WERI-Rb-1 (cell line): ENCODE measurements at regions not wholly inside any gene's neighbourhood (a gene's known extent, or its start where the extent isn't known, plus 50 kb on each side); places are given as distances from the start of the nearest gene placed in this dataset.
A peak's percentile ranks its signal among the peaks of the same experiment; 100 is the strongest.

Experiments used
- DNase-seq: peaks from one replicate; pipeline ENCODE4 v3.0.0-alpha.2; 2020
- H3K27ac ChIP-seq: fragments of 250-450 bp; sonication (Bioruptor Pico); 2 replicates; pipeline ENCODE4 v1.5.1; 2020; ENCODE audit warnings: mild to moderate bottlenecking, moderate library complexity
- H3K27me3 ChIP-seq: fragments of 250-450 bp; sonication (Bioruptor Pico); 2 replicates; pipeline ENCODE4 v1.5.1; 2021; ENCODE audit warnings: mild to moderate bottlenecking, low read depth, moderate library complexity; ENCODE audit not compliant: insufficient read depth, severe bottlenecking
- H3K36me3 ChIP-seq: fragments of 250-450 bp; sonication (Bioruptor Pico); 2 replicates; pipeline ENCODE4 v1.5.1; 2020; ENCODE audit warnings: mild to moderate bottlenecking, moderate library complexity
- H3K4me3 ChIP-seq: 2 replicates; pipeline ENCODE4 v1.5.1; 2011; ENCODE audit warnings: low read depth, mild to moderate bottlenecking, control low read depth, low read length
- H3K9me3 ChIP-seq: fragments of 250-450 bp; sonication (Bioruptor Pico); 2 replicates; pipeline ENCODE4 v1.5.1; 2021; ENCODE audit warnings: mild to moderate bottlenecking, moderate library complexity; ENCODE audit not compliant: severe bottlenecking
- TF ChIP-seq, protein P1 (sequence below): IDR thresholded peaks from 2 replicates; pipeline ENCODE4 v1.5.1; 2011; ENCODE audit warnings: low read depth, mild to moderate bottlenecking, control low read depth, inconsistent platforms, low read length

DNA sequence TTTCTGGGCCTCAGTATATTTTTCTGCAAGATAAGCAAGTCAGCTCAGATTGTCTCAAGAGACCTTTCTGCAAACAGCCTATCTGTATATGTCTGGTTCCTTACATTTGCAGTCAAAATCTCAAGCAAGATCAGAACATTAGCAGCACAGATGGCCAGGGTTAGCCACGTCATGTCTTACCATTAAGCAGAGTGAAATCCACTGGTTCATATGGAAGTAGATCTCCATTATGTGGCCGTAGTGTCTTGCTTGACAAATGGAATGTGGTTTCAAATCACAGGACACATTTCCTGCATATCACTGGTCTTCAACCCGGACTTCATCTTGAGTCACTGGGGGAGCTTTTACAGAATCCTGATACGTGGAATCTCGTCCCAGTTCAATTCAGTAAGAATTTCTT, 500.2 kb downstream of the FBXO15 start:
- peaks cover 4% of the 10 kb centered on the region for H3K9me3 ChIP-seq
- no peaks in the 10 kb centered on the region for H3K36me3 ChIP-seq
- no peaks in the 10 kb centered on the region for H3K27me3 ChIP-seq
- TF ChIP-seq, protein P1, sequence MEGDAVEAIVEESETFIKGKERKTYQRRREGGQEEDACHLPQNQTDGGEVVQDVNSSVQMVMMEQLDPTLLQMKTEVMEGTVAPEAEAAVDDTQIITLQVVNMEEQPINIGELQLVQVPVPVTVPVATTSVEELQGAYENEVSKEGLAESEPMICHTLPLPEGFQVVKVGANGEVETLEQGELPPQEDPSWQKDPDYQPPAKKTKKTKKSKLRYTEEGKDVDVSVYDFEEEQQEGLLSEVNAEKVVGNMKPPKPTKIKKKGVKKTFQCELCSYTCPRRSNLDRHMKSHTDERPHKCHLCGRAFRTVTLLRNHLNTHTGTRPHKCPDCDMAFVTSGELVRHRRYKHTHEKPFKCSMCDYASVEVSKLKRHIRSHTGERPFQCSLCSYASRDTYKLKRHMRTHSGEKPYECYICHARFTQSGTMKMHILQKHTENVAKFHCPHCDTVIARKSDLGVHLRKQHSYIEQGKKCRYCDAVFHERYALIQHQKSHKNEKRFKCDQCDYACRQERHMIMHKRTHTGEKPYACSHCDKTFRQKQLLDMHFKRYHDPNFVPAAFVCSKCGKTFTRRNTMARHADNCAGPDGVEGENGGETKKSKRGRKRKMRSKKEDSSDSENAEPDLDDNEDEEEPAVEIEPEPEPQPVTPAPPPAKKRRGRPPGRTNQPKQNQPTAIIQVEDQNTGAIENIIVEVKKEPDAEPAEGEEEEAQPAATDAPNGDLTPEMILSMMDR = no peak
- H3K4me3 ChIP-seq = no peak overlapping the region
- peak; percentile 59 for DNase-seq
- H3K27ac ChIP-seq = peak overlapping the region; percentile 50

DNA sequence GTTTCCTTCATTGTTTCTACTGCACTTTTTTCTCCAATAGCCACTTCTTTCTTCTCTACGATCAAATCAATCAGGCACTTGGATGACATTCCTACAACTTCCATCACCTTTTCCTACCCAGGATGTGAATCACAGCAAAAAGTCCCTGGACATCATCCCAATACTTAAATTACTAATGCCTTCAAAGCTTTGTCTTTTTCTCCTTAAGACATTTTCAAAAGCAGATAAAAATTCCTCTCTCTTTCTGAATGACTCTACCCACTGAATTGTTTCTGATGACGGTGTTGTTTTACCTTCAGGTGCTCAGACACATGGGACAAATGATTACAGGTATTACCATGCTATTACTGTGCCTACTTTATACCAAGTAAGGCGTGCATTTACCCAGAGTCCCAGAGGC, 500.9 kb downstream of the FBXO15 start:
- TF ChIP-seq, protein P1 = no peak
- peaks cover 4% of the 10 kb centered on the region for H3K9me3 ChIP-seq
- H3K27me3 ChIP-seq = no peaks in the 10 kb centered on the region
- peak overlapping the region; percentile 50 for H3K27ac ChIP-seq
- no peaks in the 10 kb centered on the region for H3K36me3 ChIP-seq
- DNase-seq = no peak
- no peak overlapping the region for H3K4me3 ChIP-seq

DNA sequence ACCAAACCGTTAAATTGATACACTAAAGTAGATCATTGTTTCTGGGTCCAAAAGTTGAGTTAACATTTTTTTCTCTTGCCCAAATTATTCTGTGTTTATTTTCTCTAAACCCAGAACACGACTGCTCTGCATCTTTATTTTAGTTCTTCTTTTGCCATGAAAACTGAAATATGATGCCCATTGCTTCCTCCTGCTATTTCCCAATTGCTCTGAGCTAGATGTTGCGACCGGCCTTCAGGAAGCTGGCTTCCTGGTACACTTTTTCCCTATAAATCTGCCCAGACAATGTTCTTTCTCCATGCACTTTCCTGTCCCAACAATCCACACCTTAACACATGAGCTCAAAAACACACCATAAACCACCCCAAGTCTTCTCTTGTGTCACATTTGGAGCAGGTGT, 501.4 kb downstream of the FBXO15 start:
- Histone ChIP-seq H3K27ac (no peak overlapping the region), H3K4me3 (no peak overlapping the region)
- TF ChIP-seq, protein P1 = no peak

DNA sequence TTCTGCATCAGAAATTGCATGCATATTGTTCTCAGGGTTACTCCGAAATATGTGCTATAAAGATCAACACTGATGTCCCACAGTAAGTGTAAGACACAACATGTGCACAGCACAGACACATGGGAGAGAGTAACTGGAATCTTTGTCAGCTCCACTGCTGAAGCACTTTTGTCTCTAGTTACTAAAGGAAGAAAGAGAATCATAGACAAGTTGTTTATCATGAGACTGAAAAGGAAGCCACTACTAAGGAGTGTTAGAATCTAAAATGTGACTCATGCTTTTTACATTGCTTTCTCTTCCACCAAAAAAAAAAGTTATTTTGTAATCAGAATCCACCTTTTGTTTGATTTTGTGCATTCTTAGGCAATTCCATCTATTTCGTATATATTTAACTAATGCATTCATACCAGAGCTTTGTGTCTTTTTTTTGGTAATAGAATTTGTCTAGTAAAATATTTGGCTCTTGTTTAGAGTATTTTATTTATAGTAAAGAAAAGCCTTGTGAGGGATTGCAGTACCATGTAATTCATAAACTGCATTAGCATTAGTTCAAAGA, 502.4 kb downstream of the FBXO15 start:
- H3K27me3 ChIP-seq = no peaks in the 10 kb centered on the region
- no peak overlapping the region for H3K27ac ChIP-seq
- no peak for DNase-seq
- no peaks in the 10 kb centered on the region for H3K9me3 ChIP-seq
- no peak overlapping the region for H3K4me3 ChIP-seq
- TF ChIP-seq, protein P1 = no peak
- no peaks in the 10 kb centered on the region for H3K36me3 ChIP-seq

More for the DNA sequence above, 501.4 kb downstream of the FBXO15 start:
- Histone ChIP-seq H3K27me3 (no peaks in the 10 kb centered on the region), H3K9me3 (peaks cover 4% of the 10 kb centered on the region), H3K36me3 (no peaks in the 10 kb centered on the region)
- no peak for DNase-seq

DNA sequence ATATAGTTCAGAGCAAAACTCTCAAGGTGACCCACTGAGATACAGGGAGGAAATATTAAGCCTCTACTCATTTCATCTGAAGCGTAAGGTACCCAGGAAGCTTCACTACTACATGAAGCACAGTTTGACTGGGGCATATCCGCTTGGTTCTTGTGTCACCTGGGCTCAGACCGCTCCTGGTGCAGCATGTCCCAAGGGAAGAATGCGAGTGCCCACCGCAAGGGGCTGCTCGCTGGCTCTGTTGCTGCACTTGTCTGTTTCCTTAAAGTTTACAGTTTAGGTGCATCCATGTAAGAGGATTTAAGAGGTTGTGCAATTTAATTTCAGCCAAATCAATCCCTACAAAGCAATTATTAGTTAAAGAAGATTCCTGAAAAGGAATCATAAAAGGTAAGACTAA, 507.8 kb downstream of the FBXO15 start:
- DNase-seq = no peak
- H3K36me3 ChIP-seq = no peaks in the 10 kb centered on the region
- no peaks in the 10 kb centered on the region for H3K9me3 ChIP-seq
- TF ChIP-seq, protein P1 = no peak
- no peak overlapping the region for H3K4me3 ChIP-seq
- no peak overlapping the region for H3K27ac ChIP-seq
- H3K27me3 ChIP-seq = no peaks in the 10 kb centered on the region

DNA sequence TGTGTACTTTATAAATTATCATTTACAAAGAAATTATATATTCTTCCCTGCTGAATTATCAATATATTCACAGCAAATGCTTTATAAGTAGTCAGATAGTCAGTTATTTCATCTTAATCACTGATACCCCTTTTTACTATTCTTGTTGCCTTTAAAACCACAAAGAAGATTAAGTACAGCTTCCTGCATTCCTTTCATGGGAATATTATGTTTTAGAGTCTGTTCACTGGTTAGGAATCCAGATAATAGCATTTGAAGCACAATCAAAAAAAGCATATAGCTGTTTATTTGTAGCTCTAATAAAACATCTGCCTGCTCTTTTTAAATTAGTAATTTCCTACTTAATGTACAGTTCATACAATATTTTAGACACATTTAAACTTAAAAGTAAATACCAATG, 508.9 kb downstream of the FBXO15 start:
- H3K27me3 ChIP-seq = no peaks in the 10 kb centered on the region
- no peaks in the 10 kb centered on the region for H3K36me3 ChIP-seq
- TF ChIP-seq, protein P1 = no peak
- no peak overlapping the region for H3K27ac ChIP-seq
- H3K9me3 ChIP-seq = no peaks in the 10 kb centered on the region
- no peak overlapping the region for H3K4me3 ChIP-seq
- DNase-seq = no peak
